HPDE6-E6E7 (cell line): ENCODE measurements at regions not wholly inside any gene's neighbourhood (a gene's known extent, or its start where the extent isn't known, plus 50 kb on each side); places are given as distances from the start of the nearest gene placed in this dataset.

Experiments used
- DNase-seq: peaks from one replicate; pipeline ENCODE4 v3.0.0; 2011; ENCODE audit warnings: missing footprints; ENCODE audit errors: extremely low spot score

DNA sequence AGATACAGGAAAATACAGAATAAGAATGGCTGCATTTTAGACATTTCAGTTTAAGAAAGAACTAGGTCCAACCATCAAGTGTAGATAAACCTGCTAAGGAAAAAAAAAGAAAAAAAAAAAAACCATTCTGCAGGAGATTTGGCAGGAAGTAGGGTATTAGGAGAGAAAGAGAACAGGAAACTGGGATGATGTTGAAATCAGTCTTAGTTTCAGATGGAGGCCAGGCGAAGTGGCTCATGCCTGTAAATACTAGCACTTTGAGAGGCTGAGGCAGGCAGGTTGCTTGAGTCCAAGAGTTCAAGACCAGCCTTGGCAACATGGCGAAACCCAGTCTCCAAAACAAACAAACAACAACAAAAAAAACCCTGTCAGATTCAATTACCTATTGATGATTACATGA lies 120.2 kb downstream of the RAB11FIP2 start:
- DNase-seq, result no peak

DNA sequence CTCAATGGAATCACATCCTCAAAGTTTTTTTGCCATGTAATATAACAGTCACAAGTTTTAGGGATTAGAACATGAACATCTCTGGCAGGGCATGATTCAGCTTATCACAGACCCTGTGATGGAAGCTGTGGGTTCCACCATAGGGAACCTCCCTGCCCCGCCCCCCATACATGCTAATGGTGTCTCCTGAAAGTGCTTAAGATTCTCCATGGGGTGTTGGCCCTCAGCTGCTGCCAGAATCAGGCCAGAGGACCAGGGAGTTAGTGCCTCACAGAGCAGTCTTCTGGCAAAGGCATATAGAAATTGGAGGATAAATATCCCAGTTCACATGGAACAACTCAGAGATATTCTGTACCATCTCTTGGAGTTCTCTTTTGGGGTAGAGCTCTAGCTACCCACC lies 119.4 kb downstream of the RAB11FIP2 start:
- no peak for DNase-seq

DNA sequence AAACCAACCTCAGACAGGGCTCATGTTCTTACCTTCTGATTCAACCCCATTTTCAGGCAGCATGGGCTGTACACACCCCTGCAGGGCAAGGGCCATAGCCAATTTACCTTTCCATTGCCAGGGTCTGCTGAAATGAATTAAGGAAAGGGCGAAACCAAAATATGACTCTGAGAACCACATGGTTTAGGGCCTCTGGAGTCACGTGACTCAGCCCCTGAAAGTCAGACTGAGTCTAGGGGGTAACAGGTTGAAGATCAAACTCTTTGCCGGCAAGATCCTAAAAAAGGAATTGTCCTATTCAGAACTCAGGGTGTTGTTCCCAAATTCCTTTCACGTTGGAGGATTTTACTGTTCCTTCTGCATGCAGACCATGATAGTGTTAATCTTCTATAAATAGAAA lies 118.9 kb downstream of the RAB11FIP2 start:
- no peak for DNase-seq

DNA sequence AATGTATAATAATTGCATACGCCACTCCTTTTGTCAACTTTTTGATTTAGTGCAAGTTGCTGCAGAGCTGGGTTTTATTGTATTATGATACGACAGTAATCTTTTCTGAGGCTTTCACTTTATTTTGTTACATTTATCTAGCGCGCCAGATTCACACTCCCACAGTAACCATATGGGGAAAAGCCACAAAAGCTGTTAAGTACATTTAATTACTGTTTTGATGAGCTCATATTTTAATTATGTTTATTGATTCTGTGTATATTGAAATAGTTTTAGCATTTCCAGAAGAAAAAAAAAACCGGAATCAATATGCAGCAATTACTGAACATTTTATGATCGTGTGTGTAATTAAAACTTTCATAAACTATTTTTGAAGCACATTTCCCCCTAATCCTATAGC lies 118.5 kb downstream of the RAB11FIP2 start:
- no peak for DNase-seq

DNA sequence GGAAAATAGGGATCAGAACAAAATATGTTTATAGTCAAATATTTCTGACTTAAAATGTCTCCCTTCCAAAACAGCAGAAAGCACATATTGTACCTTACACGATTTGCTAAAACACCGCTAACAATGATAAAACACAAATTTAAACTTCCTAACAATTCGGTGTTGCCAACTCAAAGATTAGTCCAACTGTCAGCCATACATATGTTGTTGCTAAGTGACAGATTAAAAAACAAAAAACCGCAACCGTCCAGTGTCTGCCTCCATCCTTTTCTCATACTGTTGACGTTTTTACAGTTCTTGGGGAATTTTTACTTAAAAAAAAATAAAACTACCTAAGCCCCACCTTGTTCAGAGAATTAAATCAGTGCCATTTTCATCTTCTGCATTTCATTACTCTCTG lies 118.0 kb downstream of the RAB11FIP2 start:
- no peak for DNase-seq

DNA sequence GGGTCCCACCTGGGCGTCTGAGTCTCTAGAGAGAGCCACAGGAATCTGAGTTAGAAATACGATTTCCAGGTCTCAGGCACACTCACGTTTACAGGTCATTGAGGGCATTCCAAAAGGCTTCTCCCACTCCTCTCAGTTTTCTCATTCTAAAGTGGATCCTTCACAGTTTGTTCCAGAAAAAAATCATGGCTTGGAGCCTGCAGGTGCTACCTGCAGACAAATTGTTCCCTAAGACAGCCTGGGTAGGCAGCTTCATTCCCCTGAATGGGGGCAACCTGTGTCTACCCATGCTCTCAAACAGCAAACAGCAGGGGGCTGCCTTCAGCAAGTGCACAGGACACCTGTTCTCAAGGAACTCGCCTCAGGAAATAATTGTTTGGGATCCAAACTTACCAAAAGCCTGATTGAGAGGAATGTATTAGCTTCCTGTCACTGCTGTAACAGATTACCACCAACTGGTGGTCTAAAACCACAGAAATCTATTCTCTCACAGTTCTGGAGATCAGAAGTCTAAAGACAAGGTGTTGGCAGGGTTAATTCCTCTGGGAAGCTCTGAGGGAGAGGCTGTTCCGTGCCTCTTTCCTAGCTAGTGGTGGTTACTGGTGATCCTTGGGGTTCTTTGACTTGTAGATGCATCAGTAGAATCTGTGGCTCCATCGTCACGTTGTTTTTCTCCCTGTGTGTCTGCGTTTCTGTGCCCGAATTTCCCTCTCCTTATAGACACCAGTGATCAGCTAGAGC lies 117.2 kb downstream of the RAB11FIP2 start:
- no peak for DNase-seq

DNA sequence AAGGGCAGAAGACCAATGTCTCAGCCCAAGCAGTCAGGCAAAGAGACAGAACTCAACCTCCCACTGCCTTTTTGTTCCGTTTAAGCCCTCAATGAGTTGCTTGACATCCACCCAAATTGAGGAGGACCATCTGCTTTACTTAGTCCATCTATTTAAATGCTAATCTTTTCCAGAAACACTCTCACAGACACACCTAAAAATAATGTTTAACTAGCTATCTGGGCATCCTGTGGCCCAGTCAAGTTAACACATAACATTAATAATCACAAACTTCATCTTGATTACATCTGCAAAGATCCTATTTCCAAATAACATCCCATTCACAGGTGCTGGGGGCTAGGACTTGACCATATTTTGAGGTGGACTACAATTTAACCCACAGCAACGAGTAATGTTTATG lies 115.7 kb downstream of the RAB11FIP2 start:
- no peak for DNase-seq

DNA sequence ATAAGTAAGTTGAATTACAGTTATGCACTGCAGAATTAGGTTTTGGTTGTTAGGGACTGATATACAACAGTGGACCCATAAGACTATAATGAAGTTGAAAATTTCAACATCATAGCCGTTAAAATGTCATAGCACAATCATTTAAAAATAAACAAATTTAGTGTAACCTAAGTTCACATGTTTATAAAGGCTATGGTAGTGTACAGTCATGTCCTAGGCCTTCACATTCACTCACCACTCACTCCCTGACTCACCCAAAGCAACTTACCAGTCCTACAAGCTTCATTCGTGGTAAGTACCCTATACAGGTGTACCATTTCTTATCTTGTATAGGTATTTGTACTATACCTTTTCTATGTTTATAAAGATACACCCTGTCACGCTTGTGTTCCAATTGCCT lies 113.7 kb downstream of the RAB11FIP2 start:
- no peak for DNase-seq

DNA sequence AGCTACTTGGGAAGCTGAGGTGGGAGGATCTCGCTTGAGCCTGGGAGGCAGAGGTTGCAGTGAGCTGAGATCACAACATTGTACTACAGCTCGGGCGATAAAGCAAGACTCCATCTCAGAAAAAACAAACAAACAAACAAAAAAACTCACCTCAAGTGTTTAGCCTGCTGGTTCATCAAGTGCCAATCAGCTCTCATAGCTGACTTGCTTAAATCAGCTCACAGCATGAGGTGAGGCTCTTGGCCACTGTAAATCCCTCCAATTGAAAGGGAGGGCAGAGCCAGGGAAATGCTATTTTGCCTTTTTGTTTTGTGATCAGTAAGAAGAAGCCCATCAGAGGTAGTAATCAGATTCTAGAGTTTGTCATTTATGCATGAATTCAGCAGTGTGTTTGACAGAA lies 112.3 kb downstream of the RAB11FIP2 start:
- DNase-seq, result no peak

DNA sequence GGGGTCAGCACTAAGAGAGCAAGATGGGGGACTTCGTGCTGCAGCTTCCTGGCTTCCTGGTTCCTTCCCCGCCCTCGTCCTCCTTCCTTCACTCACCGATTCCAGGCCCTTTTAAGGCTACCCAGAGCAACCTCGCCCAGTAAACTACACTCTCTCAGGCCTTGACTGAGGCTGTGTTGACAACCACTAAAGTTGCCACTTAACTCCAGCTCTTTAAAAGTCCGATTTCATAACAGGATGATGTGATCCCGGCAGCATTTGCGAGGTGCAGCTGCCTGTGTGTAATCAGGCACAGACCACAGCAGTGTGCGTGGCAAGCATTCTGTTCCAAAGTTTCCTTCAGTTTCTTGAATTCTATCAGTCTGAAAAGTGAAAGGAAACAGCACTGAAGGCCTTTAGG lies 110.6 kb downstream of the RAB11FIP2 start:
- no peak for DNase-seq

DNA sequence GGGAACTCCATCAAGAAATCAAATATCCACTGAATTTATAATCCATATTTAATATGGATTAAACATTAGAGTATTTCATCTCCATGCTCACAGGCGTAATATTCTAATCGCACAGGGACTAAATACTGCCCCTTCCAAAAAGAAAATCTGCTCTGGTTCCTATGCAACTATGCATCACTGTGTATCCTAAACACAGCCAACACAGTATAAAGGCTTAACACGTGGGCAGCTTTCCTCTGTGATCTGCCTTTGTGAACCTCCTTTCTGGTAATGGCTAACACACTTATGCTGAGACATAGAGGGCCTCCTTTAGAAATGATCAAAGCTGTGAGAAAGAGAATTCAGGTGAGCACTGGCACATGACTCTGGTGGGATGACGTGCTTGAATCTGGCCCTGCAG lies 110.2 kb downstream of the RAB11FIP2 start:
- DNase-seq, result no peak

DNA sequence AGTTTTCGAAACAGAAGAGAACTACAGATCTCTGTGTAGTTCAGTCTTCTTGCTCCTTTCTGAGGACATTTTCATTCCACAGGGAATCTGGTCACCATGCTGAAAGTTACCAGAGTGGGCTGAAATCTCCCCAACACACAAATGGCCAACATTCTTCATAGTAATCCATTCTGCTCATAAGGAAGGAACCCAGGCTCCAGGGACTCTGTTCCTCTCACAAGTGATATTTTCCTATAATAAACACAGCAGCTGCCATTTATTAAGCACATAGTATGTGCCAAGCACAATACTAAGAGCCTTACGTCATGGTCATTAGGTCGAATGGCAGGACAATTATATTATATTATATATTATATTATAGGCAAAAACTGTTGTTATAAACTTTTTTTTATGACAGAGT lies 109.8 kb downstream of the RAB11FIP2 start:
- no peak for DNase-seq

DNA sequence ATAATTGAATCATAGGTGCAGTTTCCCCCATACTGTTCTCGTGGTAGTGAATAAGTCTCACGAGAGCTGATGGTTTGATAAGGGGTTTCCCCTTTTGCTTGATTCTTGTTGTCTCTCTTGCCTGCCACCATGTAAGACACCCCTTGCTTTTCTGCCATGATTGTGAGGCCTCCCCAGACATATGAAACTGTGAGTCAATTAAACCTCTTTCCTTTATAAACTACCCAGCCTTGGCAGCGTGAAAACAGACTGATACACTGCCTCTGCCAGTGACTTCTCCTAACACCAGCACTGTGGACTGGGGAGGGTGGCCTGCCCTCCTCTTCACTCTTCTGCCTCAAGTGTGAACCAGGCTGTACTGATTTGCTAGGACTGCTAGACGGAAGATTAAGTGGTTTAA lies 108.6 kb downstream of the RAB11FIP2 start:
- DNase-seq, result no peak

DNA sequence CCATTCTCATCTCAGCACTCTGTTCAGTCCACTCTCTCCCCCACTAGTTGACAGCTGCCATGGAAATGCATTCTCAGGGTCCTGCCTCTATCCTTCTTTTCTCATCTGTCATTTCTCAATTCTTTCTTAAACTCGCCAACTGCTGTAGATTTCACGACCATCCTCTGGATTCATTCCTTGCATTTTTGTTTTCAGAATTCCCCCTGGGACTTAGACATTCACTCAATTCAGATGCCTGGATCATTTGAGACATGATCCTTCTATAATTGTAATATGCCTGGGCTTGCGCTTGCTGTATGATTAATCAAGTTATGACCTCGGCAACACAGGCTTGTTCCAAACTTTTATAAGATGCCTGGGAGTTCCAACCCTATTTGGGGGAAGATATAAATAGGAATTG lies 104.5 kb downstream of the RAB11FIP2 start:
- no peak for DNase-seq

DNA sequence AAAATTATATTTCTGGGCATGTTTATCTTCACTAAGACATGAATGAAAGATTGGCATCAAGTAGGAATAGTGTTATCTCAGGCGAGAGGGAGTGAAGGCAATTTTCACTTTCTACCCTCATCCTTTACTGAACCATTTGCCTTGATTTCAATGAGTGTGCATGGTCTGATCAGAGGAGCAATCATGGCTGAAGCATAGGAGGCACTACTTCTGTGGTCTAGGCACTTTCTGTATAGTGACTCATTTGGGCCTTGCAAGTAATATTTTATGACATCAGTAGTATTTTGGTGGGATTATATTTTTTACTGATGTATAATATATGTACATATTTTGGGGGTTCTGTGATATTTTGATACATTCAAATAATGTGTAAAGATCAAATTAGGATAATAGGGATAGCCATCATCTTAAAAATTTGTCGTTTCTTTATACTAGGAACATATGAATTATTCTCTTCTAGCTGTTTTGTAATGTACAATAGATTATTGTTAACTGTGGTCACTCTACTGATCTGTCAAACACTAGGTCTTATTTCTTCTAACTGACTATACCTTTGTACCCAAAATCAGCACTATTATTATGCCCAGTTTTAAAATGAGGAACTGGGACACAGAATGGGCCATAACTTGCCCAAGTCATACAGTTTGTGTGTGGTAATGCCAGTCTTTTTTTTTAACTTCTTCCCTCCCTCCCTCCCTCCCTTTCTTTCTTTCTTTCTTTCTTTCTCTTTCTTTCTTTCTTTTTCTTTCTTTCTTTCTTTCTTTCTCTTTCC lies 101.9 kb downstream of the RAB11FIP2 start:
- DNase-seq, result no peak

DNA sequence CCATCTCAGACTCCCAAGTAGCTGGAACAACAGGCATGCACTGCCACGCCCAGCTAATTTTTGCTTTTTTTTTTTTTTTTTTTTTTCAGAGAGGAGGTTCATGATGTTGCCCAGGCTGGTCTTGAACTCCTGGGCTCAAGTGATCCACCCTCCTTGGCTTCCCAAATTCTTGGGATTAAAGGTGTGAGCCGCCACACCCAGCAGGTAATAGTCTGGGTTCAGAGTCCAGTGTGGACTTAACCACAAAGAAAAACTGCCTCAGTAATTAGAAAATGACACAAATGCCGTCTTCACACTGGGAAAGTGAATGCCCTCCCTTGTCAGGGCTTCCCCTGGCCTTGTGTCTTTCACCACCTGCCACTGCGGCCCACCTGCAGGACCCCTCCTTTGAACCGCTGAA lies 101.1 kb downstream of the RAB11FIP2 start:
- DNase-seq, result no peak

DNA sequence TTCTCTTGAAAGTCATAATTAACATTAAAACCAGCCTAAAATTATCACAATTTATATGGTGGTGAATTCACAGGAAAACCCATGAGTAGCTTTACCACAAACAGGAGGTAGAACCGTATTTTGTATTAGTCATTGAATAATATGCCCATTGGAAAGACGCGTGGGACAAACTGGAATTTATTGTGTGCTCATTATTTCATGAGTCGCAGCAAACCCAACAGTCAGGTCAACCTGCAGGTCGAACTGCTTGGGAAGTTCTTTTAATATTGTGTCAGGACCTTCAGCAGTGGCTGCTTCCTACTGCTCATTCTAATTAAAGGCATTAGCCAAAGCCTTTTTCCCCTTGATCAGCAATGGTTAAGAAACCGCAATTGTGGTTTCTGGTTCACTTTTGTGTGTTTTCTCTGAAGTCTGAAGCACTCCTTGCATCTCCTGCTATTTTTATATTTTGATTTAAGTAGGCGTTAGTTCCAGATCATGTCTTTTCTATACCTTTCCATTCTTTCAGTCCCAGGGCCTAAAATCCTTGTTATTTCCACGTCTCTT lies 100.1 kb downstream of the RAB11FIP2 start:
- DNase-seq, result no peak

DNA sequence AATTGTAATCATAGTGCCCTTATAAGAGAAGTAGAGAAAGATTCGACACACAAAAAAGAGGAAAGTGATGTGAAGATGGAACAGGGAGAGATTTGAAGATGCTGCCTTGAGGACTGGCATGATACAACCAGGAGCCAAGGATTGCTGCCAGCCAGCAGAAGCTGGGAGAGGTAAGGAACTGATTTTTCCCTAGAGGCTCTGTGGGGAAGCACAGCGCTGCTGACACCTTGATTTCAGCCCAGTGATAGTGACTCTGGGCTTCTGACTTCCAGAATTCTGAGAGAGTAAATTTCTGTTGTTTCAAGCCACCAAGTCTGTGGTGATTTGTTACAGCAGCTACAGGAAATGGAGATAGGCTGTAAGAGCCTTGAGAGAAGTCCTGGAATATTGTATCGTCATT lies 98.2 kb downstream of the RAB11FIP2 start:
- DNase-seq, result no peak

DNA sequence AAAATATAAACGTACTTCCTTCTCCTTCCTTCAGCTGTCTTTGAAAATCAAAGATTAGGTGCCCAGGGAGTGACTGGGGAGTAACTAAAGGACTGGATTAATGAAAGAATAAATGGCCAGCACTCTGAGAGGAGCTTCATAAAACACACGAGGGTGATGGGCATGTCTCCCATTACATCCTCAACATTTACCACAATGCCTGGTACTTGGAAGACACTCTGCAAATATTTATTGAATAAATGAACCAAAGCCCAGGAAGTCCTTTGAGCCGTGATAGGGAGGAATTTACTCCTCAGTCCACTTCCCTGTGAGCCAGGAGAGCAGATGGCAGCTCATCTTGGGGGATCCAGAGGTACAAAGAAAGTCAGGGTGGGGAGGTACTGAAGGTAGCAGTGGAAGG lies 96.3 kb downstream of the RAB11FIP2 start:
- DNase-seq, result no peak
